HFF-Myc (cell line): ENCODE measurements at regions not wholly inside any gene's neighbourhood (a gene's known extent, or its start where the extent isn't known, plus 50 kb on each side); places are given as distances from the start of the nearest gene placed in this dataset.

Source experiments
- DNase-seq: peaks from one replicate; pipeline ENCODE4 v3.0.0-alpha.2; 2011; ENCODE audit warnings: low read depth; ENCODE audit errors: extremely low read depth
- H3K4me3 ChIP-seq: replicated peaks from 2 replicates; pipeline ENCODE4 v1.5.1; 2011; ENCODE audit warnings: low read depth, mild to moderate bottlenecking, control low read depth, low read length
- TF ChIP-seq, protein P1 (sequence below): IDR thresholded peaks from 2 replicates; pipeline ENCODE4 v1.5.1; 2012; ENCODE audit warnings: mild to moderate bottlenecking, low read depth, low read length, control low read depth; ENCODE audit errors: missing control alignments

DNA sequence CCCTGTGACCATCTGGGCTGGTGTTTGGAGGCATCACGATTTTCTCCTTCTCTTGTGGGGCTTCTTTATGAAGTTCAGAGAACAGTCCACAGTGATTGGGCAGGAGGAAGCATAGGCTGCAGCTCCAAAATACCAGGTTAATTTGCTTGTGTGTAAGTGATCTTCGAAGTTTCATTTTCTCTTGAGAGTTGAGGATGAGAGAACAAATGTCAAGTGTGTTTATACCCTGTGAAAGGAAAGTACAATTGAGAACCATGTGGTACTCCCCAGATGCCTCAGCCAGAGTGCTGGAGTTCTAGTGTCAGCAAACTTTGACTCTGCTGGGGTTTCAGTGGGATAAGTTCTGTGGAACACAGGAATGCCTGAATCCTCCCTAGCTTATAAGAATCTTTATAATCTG, 357.1 kb upstream of the CFAP20DC start:
- DNase-seq: no peak
- no peak overlapping the region for H3K4me3 ChIP-seq
- TF ChIP-seq, protein P1, sequence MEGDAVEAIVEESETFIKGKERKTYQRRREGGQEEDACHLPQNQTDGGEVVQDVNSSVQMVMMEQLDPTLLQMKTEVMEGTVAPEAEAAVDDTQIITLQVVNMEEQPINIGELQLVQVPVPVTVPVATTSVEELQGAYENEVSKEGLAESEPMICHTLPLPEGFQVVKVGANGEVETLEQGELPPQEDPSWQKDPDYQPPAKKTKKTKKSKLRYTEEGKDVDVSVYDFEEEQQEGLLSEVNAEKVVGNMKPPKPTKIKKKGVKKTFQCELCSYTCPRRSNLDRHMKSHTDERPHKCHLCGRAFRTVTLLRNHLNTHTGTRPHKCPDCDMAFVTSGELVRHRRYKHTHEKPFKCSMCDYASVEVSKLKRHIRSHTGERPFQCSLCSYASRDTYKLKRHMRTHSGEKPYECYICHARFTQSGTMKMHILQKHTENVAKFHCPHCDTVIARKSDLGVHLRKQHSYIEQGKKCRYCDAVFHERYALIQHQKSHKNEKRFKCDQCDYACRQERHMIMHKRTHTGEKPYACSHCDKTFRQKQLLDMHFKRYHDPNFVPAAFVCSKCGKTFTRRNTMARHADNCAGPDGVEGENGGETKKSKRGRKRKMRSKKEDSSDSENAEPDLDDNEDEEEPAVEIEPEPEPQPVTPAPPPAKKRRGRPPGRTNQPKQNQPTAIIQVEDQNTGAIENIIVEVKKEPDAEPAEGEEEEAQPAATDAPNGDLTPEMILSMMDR: no peak

DNA sequence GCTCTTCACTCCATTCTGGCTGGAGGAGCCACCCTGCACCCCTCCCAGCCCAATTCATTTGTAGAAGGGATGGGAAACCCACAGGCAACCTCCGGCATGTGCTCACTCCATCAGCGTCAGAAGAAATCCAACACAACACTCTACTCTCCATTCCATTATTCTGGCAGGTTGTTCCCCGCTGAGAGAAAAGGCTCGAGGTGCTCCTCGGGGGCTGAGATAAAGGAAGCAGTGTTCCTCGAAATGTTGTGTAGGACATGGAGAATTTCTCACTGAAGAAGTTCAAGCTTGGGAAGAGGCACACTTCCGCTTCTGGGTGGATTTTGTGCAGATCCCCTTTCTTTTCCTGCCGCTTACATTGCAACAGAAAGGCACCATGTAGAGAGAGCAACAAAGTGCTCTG, 355.0 kb upstream of the CFAP20DC start:
- DNase-seq: no peak
- TF ChIP-seq, protein P1: no peak
- no peak overlapping the region for H3K4me3 ChIP-seq

DNA sequence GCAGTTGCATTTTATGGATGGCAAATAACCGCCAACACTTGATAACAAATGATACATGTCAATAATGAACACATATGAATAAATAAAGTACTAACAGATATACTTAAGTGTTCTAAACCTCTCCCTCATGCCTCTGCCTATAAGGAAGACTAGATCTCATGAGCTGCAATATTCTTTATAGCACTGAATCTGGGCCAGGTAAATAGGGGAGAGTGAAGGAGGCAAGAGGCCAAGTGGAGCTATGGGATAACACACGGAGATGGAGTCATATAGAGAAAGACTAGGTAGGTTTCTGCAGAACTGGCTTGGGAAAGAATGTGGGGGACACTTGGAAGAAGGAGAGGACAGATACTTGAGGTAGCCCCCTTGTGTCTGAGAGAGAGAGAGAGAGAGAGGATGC, 354.2 kb upstream of the CFAP20DC start:
- no peak for DNase-seq
- no peak overlapping the region for H3K4me3 ChIP-seq
- TF ChIP-seq, protein P1: no peak

DNA sequence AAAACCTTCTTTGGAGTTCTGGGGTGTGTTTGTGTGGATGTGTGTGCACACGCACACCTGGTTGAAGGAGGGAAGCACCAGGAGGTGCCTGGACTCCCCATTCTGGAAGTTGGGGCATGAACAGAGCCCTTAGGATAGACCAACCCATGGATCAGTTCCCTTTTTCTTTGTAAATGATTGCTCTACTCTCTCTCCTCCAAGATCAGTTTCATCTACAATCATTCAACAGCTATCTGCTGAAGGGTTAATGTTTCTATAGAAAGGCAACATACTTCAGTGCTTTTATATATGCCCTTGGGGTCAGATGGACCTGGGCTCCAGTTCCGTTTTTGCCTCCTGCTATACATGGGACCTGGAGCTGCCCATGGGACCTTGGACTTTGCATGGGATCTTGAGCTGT, 352.1 kb upstream of the CFAP20DC start:
- DNase-seq: no peak
- no peak overlapping the region for H3K4me3 ChIP-seq
- TF ChIP-seq, protein P1: no peak

DNA sequence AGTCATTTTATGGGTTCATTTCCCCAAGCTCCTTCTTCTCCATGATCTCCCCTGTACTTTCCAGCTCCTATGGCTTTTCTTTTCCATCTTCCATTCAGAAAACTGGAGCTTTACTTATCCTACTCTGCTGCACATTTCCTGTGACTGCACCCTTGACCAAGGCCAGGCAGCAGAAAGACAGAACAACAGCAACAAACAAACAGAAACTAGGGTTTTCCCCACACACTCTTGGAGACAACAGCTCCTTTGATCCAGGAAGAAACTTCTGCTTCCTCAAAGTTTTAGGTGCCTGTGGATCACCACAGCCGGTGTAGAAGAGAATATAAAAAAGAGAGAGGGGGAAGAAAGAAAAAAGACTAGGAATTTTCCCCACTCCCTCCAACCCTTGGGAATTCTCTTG, 342.3 kb upstream of the CFAP20DC start:
- TF ChIP-seq, protein P1: no peak
- DNase-seq: no peak
- no peak overlapping the region for H3K4me3 ChIP-seq

DNA sequence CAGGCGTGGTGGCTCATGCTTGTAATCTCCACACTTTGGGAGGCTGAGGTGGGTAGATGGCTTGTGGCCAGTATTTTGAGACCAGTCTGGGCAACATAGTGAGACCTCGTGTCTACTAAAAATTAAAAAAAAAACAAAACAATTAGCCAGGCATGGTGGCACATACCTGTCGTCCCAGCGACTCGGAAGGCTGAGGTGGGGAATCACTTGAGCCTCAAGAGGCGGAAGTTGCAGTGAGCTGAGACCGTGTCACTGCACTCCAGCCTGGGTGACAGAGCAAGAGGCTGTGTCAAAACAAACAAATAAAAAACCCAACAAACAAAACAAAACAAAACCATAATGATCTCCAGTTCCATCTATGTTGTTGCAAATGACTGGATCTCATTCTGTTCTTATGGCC, 341.3 kb upstream of the CFAP20DC start:
- TF ChIP-seq, protein P1: no peak
- DNase-seq: no peak
- no peak overlapping the region for H3K4me3 ChIP-seq

DNA sequence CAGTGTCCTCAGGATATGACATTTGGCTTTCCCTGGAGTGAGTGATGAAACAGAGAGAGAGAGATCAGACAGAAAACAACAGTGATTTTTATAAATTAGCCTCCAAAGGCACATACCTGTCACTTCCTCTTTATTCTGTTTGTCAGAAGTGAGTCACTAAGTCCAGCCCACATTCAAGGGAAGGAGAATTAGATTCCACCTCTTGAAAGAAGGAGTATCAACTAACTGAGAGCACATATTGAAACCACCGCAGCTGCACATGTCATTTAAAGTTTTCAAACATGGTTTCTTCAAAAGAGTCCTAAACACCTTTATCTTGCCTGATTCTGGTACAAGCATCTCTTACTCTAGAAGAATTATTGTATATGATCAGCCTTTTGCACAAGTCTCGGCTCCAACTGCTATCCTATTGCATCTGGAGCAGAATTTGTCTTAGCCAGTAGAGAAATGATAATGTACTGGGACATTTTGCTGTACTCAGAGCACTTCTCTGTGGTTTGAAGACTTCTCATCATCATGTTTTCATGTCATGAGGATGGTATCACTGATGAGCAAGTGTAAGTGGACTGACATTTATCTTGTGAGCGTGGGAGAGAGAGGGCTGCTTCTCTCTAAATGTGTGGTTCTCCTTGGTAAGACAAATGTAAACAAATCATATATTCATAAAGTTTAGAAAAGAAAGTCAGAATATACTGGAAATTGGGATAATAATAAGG, 338.9 kb upstream of the CFAP20DC start:
- TF ChIP-seq, protein P1: no peak
- DNase-seq: no peak

More for the DNA sequence above, 338.9 kb upstream of the CFAP20DC start:
- no peak overlapping the region for H3K4me3 ChIP-seq
